MV-4-11 (cell line): ENCODE measurements at regions not wholly inside any gene's neighbourhood (a gene's known extent, or its start where the extent isn't known, plus 50 kb on each side); places are given as distances from the start of the nearest gene placed in this dataset.
"Not testable (repeated sequence)": the region's sequence is repeated elsewhere in the genome, so short reads cannot be mapped to it uniquely, and the experiment has no call there.

Source experiments
- DNase-seq: peaks from one replicate; lab custom pipeline; 2025; lab: John Stamatoyannopoulos, UW

GRCh38 chr1:163999131-163999530 is 559.9 kb upstream of the PBX1 start:
- DNase-seq, result no peak

DNA sequence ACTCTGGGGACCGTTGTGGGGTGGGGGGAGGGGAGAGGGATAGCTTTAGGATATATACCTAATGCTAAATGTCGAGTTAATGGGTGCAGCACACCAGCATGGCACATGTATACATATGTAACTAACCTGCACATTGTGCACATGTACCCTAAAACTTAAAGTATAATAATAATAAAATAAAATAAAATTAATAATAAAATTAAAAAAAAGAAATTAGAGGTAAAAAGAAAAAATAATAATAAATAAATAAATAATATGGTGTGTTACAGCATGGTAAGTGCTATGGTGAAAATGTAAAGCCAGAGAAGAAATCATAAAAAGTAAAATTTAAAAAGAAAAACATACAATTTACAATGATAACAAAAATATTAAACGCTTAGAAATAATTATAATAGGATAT is 552.8 kb upstream of the PBX1 start:
- not testable (repeated sequence) for DNase-seq

GRCh38 chr1:164006621-164007020 is 552.4 kb upstream of the PBX1 start:
- DNase-seq, result no peak

DNA sequence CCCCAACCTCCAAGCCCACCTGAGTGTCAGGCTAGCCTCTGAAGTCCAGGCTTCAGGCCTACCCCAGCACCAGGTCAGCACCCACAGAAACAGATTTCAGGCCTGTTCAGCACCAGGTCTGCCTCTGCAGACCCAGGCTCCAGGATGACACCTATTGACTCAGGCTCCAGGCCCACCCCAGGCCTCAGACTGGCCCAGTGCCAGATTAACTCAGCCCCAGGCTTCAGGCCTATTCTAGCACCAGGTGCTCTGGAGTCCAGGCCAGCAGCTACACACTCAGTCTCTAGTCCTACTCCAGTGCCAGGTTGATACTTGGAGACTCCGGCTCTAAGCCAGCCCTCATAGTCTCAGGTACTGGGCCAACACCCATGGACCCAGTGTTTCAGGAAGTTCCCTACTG is 541.7 kb upstream of the PBX1 start:
- no peak for DNase-seq

DNA sequence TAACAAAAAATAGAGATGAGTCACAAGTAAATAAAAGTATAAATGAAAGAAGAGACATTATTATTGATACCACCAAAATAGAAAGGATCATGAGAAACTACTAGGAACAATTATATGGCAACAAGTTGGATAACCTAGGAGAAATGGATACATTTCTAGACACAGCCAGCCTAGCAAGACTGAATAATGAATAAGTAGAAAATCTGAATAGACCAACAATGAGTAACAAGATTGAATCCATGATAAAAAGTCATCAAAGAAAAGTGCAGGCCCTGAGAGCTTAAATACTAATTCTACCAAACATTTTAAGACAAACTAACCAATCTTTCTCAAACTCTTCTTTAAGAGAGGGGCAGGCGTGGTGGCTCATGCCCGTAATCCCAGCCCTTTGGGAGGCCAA is 538.6 kb upstream of the PBX1 start:
- no peak for DNase-seq

- no peak for DNase-seq
Observed at GRCh38 chr1:164021813-164022212, 537.2 kb upstream of the PBX1 start.

DNA sequence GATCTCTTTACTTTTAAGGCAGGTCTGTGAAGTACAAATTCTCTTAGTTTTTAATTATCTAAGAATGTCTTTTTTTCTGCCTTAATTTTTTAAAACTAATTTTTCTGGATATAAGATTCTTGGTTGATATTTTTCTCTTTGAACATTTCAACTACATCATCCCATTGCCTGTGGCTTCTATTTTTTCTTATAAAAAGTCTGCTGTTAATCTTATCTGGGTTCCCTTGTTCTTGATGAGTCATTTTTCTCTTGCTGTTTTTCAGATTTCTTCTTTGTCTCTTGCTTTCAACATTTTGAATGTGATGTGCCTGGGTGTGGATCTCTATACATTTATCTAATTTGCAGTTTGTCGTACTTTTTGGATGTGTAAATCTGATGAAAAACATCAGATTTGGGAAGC is 525.2 kb upstream of the PBX1 start:
- DNase-seq, result no peak

GRCh38 chr1:164040754-164041153 is 518.2 kb upstream of the PBX1 start:
- DNase-seq, result no peak

DNA sequence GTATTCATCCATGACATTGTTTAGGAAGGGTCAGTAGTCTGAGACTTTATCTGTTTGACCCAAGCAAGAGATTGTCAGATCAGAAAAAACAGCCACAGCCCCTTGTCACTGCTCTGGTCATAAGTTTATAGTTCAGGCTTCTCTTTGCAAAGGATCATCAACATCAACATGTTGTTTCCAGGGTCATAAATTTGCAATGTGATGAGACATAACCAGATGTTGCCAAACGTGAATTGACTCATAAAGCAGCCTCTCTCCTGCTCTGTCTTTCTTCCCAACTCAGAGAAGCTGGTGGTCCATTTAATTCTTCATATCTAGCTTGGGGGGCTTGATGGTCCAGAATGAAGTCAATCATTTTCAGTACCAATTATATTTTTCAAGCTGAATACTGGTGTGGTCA is 507.2 kb upstream of the PBX1 start:
- no peak for DNase-seq

- no peak for DNase-seq
Observed at GRCh38 chr1:164054331-164054730, 504.7 kb upstream of the PBX1 start.

DNA sequence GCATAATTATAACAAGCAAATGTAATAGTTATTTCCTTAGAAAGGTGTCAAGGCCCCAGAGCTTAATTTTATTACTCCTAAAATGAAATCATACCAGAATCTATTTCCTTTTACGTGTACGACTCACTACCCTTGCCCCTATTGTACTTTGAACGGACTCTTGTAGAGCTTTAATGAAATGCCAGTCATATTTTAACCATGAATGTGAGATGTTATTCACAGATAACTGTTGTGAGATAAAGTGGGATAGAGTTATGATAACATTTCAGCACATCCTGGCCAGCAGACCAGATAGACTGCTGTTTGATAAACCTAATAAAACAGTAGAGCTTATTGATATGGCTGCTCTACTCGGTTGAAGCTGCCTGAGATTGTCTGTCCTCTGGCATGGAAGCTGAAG is 500.8 kb upstream of the PBX1 start:
- DNase-seq, result no peak

- no peak for DNase-seq
Observed at GRCh38 chr1:164061528-164061927, 497.5 kb upstream of the PBX1 start.

- DNase-seq, result peak; percentile 7
Observed at GRCh38 chr1:164064501-164064900, 494.5 kb upstream of the PBX1 start.

DNA sequence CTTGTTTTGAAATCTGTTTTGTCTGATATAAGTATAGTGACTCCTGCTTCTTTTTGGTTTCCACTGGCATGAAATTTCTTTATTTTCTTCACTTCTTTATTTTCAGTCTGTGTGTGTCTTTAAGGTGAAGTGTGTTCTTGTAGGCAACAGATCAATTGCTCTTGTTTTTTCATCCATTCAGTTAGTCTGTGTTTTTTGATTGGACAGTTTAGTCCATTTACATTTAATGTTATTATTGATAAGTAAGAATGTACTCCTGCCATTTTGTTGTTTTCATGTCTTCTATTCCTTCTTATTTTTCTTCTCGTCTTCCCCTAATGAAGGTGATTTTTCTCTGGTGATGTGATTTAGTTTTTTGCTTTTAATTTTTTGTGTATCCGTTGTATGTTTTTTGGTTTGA is 487.7 kb upstream of the PBX1 start:
- no peak for DNase-seq

- DNase-seq, result no peak
Observed at GRCh38 chr1:164086832-164087231, 472.2 kb upstream of the PBX1 start.

- no peak for DNase-seq
Observed at GRCh38 chr1:164087906-164088453, 471.0 kb upstream of the PBX1 start.

- DNase-seq, result no peak
Observed at GRCh38 chr1:164092603-164093353, 466.2 kb upstream of the PBX1 start.

DNA sequence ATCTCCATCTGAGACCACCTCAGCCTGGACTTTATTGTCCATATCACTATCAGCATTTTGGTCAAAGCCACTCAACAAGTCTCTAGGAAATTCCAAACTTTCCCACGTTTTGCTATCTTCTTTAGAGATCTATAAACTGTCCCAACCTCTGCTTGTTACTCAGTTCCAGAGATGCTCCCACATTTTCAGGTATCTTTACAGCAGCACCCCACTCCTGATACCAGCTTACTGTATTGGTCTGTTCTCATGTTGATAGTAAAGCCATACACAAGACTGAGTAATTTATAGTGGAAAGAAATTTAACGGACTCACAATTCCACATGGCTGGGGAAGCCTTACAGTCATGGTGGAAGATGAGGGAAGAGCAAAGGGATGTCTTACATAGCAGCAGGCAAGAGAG is 465.4 kb upstream of the PBX1 start:
- DNase-seq, result no peak

- DNase-seq, result no peak
Observed at GRCh38 chr1:164101802-164102201, 457.2 kb upstream of the PBX1 start.

- DNase-seq, result no peak
Observed at GRCh38 chr1:164131949-164132348, 427.0 kb upstream of the PBX1 start.

GRCh38 chr1:164137273-164137925 is 421.6 kb upstream of the PBX1 start:
- DNase-seq, result no peak

DNA sequence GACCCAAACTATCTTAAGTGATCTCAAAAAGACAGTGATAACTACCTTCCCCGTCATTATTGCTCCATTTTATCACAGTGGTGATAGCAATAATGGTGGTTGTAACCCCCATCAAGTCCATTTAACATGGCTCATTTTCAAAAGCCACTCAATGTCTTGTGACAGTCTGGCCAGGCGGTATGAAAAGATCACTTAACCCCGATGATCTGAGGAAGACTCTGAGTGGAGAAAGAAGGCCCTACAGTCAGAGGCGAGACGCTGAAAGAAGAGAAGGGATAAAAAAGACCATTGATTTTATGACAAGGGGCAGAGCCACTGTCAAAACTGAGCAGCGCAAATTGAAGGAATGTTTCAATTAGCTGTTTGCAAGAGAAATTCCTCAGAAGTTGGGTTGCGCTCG is 417.2 kb upstream of the PBX1 start:
- no peak for DNase-seq

DNA sequence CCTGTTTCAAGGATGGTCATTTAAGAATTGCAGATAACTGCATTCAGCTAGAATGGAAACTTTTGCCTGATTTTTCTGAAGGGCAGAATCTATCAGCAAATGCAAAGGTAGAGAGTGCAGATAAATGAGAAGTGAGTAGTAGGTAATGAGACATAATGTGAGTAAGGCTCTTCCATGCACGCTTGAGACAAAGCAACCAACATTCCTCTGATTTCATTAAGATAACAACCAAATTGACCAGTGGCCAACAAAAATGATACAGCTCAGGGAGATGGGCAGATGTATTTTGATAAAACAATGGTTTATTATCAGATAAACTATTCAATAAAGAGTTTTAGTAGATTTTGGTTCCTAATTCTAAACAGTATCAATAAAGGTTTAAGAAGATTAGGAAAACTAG is 404.4 kb upstream of the PBX1 start:
- no peak for DNase-seq

GRCh38 chr1:164155347-164155746 is 403.6 kb upstream of the PBX1 start:
- no peak for DNase-seq
